Caki2 (cell line): ENCODE measurements at regions not wholly inside any gene's neighbourhood (a gene's known extent, or its start where the extent isn't known, plus 50 kb on each side); places are given as distances from the start of the nearest gene placed in this dataset.
"Not testable (repeated sequence)": the region's sequence is repeated elsewhere in the genome, so short reads cannot be mapped to it uniquely, and the experiment has no call there.

Experiments
- DNase-seq: peaks from one replicate; pipeline ENCODE4 v3.0.0-alpha.2; 2015; ENCODE audit warnings: low read depth
- in situ Hi-C: cut with HindIII; loops from 2 replicates; pipeline ENCODE4 v1.10.0; 2016; ENCODE audit warnings: low sequenced_read_pairs, low pct_unique_long_range_greater_than_20kb, mixed read lengths

DNA sequence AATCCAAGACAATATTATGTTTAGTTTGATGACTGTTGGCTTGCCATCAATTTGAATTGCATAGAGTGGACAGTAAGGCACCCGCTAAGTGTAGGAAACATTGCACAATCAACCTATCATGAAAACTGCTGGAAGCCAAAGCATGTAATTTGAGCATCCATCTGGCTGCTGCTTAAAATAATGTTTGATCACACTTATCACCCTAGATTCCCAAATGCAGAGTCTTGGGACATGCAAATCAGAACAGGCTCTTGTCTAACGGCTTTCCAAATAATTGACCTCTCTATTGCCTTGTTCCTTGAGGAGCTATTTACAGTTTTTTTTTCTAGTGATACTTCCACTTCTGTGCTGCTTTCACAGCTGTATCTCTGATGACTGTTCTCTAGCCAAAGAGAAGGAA lies 342.1 kb downstream of the PRR16 start:
- in situ Hi-C loops, result no loop called here
- DNase-seq, result no peak

DNA sequence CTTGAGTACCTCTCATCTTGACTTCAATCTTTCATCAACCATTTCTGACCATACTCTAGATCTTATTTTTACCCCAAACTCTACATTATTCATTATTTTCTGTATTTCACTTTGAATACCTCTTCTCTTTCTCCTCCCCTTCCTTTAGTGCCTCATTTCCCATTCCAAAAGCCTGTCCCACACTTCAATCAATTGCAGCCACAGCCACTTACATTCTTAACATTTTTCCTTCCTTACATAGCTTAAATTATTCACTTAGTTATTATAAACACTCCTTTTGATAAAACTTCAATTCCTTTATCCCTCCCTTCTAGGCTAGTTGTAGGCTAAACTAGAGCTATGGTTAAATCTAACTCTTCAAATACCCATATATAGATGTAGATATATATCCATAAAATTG lies 344.0 kb downstream of the PRR16 start:
- in situ Hi-C loops, result no loop called here
- DNase-seq, result no peak

DNA sequence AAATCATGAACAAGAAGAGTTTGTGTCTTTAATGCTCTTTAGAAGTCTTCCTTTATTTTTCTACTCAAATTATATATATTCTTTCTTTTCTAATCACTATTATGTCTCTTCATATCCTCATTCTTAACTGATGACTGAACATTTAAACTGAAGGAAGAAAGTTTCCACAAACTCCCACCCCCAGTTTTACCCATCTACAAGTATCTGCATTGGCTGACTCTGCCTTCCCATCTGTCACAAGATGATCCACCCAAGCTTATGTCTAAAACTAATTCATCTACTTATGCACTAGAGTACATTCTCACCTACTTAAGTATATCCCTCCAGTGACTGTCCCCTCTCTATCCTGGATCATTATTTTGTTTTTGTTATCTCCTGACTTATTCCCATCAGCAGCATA lies 344.5 kb downstream of the PRR16 start:
- in situ Hi-C loops, result no loop called here

DNA sequence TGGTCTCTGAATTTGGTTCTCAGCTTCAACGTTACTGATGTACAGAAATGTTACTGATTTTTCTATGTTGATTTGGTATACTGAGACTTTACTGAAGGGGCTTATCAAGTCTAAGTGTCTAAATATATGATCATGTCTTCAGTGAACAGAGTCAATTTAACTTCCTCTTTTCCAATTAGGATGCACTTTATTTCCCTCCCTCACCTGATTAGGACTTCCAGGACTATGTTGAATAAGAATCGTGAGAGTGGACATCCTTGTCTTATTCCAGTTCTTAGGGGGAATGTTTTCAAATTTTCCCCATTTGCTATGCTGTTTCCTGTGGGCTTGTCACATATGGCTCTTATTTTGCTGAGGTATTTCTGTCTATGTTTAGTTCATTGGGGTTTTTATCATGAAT lies 349.5 kb downstream of the PRR16 start:
- in situ Hi-C loops, result no loop called here
- no peak for DNase-seq

More for the DNA sequence above, 344.5 kb downstream of the PRR16 start:
- DNase-seq, result no peak

DNA sequence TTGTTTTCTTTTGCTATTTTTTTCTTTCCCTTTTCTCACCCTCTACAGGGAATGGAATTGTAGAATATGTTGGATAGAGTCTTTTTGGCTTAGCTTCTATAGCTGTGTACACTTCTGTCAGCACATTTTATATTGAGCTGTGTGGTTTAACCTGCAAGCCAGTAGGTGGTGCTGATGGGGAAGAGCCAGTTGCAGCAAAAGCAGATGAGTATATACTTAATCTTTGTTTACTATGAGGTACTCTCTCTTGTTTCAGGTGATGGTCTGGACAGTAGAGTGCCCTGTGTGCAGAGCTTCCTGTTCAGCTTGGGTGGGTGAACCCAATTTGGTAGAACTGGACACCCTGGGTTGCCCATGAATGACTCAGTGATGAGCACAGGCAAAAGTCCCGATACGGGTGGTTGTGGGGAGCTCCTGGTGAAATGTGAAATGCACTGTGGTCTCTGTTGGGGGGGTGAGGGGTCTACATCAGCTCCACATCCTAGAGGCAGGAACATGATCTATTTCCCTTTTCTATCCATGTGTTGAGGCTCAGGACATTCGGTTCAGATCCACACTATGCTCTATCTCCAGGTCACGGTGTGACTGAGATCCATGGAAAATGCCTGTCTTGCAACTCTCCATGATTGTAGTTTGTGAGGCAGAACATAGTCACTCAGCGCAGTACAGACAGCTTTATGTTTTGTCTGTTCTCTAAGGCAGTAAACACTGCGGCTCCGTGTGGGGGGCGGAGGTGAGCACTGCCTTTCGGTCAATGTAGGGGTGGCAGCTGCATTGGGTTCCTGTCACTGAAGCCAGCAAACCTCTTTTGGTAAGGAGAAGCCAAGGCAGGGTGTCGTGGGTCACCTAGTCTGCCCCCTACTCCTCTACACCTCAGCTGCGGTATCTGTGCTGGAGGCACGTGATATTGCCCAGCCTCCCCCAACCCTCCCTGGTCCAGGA lies 353.2 kb downstream of the PRR16 start:
- no peak for DNase-seq
- in situ Hi-C loops, result no loop called here

DNA sequence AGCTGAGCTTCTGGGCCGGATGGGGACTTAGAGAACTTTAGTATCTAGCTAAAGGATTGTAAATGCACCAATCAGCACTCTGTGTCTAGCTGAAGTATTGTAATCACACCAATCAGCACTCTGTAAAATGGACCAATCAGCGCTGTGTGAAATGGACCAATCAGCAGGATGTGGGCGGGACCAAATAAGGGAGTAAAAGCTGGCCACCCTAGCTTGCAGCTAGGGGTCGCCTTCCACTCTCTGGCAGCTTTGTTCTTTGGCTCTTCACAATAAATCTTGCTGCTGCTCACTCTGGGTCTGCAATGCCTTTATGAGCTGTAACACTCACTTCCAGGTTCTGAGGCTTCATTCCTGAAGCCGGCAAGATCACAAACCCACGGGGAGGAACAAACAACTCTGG lies 354.0 kb downstream of the PRR16 start:
- in situ Hi-C loops, result no loop called here
- no peak for DNase-seq

DNA sequence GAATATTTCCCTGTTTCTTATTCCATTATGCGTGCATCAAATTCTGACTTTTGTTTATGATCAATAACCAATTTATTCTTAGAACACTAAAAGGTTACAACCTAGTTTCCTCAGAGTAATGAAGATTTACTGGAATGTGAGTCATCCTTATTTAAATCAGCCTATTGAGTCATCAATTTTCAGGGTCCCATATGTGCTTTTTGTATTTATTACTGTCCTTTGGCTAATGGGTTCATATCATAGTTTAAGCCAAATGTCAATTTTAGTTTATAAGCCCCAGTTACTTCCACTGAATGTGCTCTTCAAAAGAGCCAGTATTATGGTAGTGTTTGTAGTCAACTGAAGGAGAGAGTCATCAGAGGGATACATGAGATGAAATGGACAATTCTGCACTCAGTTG lies 359.2 kb downstream of the PRR16 start:
- in situ Hi-C loops, result no loop called here
- no peak for DNase-seq

GRCh38 chr5:120831646-120832045 lies 367.5 kb downstream of the PRR16 start:
- DNase-seq, in situ Hi-C loops: not testable (repeated sequence)

GRCh38 chr5:120841830-120842229 lies 377.7 kb downstream of the PRR16 start:
- DNase-seq, result no peak
- in situ Hi-C loops, result no loop called here

DNA sequence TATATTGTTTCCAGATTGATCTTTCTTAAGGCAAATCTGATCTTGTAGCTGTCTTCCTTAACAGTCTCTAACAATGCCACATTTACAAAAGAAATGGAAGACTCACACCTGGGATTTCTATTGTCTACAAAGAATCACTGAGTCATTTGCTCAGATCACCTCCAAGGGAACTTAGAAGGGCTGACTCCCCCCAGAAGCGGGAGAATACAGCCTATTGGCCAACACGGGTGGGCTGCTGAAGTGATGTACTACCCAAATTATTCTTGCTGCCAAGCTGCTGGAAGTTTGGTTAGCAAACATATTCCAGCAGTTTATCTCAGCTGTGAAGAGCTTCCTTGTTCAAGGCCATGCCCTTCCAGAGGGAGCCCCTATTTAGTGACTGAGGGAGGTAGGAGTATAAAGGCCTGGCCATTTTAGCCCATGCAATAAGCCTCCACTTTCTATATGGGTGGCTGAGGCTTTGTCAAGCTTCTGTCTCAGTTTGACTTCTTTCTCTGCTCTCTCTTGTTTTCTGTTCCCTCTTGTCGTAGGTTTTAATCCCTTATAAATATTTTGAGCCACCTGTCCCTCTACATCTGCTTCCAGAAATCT lies 379.4 kb downstream of the PRR16 start:
- no peak for DNase-seq
- in situ Hi-C loops, result no loop called here

DNA sequence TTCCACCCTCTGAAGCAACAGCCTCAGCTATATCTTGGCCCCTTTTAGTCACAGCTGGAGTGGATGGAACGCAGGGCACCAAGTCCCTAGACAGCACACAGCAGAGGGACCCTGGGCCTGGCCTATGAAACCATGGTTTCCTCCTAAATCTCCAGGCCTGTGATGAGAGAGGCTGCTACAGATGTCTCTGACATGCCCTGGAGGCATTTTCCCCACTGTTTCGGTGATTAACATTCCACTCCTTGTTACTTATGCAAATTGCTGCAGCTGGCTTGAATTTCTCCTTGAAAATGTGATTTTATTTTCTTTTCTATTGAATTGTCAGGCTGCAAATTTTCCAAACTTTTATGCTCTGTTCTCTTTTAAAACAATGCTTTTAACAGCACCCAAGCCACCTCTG lies 384.8 kb downstream of the PRR16 start:
- in situ Hi-C loops, result no loop called here
- DNase-seq, result no peak

- in situ Hi-C loops, result no loop called here
- DNase-seq, result no peak
These were observed 388.2 kb downstream of the PRR16 start for GRCh38 chr5:120852222-120852860.

- DNase-seq, result no peak
- in situ Hi-C loops, result no loop called here
These were observed 402.9 kb downstream of the PRR16 start for GRCh38 chr5:120866997-120867396.

- in situ Hi-C loops, result no loop called here
- no peak for DNase-seq
These were observed 405.7 kb downstream of the PRR16 start for GRCh38 chr5:120869831-120870230.

DNA sequence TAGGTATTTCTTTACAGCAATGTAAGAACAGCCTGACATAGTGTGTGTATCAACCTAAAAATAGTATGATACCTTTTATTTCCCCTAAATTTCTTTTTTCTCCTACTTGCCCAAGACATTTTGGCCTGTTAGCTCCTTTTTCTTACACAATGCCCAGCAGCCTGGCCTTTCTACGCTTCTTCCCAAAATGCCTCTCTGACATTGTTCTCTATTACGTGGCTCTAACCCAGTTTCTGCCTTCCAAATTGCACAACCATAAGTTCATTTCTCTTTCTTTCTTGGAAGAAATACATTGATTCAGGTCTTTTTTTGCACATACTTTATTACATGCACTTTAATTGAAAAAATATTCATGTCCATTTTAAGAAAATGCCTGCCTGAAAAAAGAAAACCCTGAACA lies 408.2 kb downstream of the PRR16 start:
- in situ Hi-C loops, result no loop called here
- DNase-seq, result no peak

- in situ Hi-C loops, result no loop called here
- no peak for DNase-seq
These were observed 409.0 kb downstream of the PRR16 start for GRCh38 chr5:120873083-120873482.

GRCh38 chr5:120874081-120874862 lies 410.2 kb downstream of the PRR16 start:
- no peak for DNase-seq

GRCh38 chr5:120882038-120882775 lies 418.1 kb downstream of the PRR16 start:
- no peak for DNase-seq
- in situ Hi-C loops, result no loop called here

More at GRCh38 chr5:120874081-120874862, 410.2 kb downstream of the PRR16 start:
- in situ Hi-C loops, result no loop called here
